ENCODE measurements at regions not wholly inside any gene's neighbourhood (a gene's known extent, or its start where the extent isn't known, plus 50 kb on each side); places are given as distances from the start of the nearest gene placed in this dataset.
"Not testable (repeated sequence)": the region's sequence is repeated elsewhere in the genome, so short reads cannot be mapped to it uniquely, and the experiment has no call there.

- H3K4me1 ChIP-seq = peaks cover 0 to 11% (median 0%) of the 10 kb centered on the region in 3 donors
- H3K36me3 ChIP-seq = no peaks in the 10 kb centered on the region
- no peak for ATAC-seq
- TF ChIP-seq EP300 (IDR thresholded peaks at IDR 0.05) (no peak), POLR2A (IDR thresholded peaks at IDR 0.05) (no peak), POLR2AphosphoS5 (IDR thresholded peaks at IDR 0.05) (no peak)
- TF ChIP-seq, protein P1, sequence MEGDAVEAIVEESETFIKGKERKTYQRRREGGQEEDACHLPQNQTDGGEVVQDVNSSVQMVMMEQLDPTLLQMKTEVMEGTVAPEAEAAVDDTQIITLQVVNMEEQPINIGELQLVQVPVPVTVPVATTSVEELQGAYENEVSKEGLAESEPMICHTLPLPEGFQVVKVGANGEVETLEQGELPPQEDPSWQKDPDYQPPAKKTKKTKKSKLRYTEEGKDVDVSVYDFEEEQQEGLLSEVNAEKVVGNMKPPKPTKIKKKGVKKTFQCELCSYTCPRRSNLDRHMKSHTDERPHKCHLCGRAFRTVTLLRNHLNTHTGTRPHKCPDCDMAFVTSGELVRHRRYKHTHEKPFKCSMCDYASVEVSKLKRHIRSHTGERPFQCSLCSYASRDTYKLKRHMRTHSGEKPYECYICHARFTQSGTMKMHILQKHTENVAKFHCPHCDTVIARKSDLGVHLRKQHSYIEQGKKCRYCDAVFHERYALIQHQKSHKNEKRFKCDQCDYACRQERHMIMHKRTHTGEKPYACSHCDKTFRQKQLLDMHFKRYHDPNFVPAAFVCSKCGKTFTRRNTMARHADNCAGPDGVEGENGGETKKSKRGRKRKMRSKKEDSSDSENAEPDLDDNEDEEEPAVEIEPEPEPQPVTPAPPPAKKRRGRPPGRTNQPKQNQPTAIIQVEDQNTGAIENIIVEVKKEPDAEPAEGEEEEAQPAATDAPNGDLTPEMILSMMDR (IDR thresholded peaks at IDR 0.05) = no peak
- no peak overlapping the region for H3K27ac ChIP-seq
- WGBS, 2 donors (ENCODE audit: low coverage in 1 of 2) = 5 to 6% methylated on average over 8 to 22 of the region's 22 CpGs
- no peaks in the 10 kb centered on the region for H3K9me3 ChIP-seq
- H3K4me3 ChIP-seq = peak overlapping the region in 1 of 2 donors; percentile 9
- H3K27me3 ChIP-seq = peaks cover 91% of the 10 kb centered on the region
Measured at GRCh38 chr6:27667657-27668441, 194.9 kb upstream of the ZNF184 start.

- Histone ChIP-seq H3K9me3 (no peaks in the 10 kb centered on the region), H3K4me3 (no peak overlapping the region), H3K4me1 (peaks cover 0 to 11% (median 0%) of the 10 kb centered on the region in 3 donors), H3K27ac (no peak overlapping the region), H3K27me3 (peaks cover 91% of the 10 kb centered on the region), H3K36me3 (no peaks in the 10 kb centered on the region)
- ATAC-seq = no peak
- TF ChIP-seq POLR2A (IDR thresholded peaks at IDR 0.05) (no peak), EP300 (IDR thresholded peaks at IDR 0.05) (no peak), POLR2AphosphoS5 (IDR thresholded peaks at IDR 0.05) (no peak)
- TF ChIP-seq, protein P1 (IDR thresholded peaks at IDR 0.05) = no peak
- 4 to 8% methylated on average over 13 to 14 of the region's 14 CpGs for WGBS, 2 donors (ENCODE audit: low coverage in 1 of 2)
Measured at GRCh38 chr6:27667016-27667656, 194.2 kb upstream of the ZNF184 start.

DNA sequence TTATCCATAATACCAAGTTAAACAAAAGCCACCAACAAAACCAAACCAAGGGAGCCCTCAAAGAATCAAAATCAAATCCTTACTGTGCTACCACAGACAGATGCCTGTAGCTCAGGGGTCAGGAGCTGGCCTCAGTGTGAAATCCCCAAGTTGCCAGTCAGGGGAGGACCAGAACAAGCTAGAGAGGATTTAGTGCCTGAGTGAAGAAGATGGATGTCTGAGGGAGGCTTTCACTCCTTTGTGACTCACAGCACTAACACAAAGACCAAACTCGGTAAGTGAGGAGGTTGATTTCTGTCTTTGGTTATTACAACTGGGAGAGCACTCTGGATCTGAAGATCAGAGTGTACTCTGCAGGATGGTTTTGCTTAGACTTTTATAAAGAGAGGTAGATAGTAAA is 189.9 kb upstream of the ZNF184 start:
- TF ChIP-seq EP300 (IDR thresholded peaks at IDR 0.05) (no peak), POLR2A (IDR thresholded peaks at IDR 0.05) (no peak), POLR2AphosphoS5 (IDR thresholded peaks at IDR 0.05) (no peak)
- TF ChIP-seq, protein P1 (IDR thresholded peaks at IDR 0.05) = no peak
- Histone ChIP-seq H3K9me3 (no peaks in the 10 kb centered on the region), H3K36me3 (no peaks in the 10 kb centered on the region), H3K27me3 (peaks cover 62% of the 10 kb centered on the region), H3K4me1 (no peaks in the 10 kb centered on the region), H3K27ac (no peak overlapping the region), H3K4me3 (no peak overlapping the region)
- ATAC-seq = no peak
- 0 to 20% methylated on average over 1 of the region's 1 CpG for WGBS, 2 donors (ENCODE audit: low coverage in 1 of 2)

DNA sequence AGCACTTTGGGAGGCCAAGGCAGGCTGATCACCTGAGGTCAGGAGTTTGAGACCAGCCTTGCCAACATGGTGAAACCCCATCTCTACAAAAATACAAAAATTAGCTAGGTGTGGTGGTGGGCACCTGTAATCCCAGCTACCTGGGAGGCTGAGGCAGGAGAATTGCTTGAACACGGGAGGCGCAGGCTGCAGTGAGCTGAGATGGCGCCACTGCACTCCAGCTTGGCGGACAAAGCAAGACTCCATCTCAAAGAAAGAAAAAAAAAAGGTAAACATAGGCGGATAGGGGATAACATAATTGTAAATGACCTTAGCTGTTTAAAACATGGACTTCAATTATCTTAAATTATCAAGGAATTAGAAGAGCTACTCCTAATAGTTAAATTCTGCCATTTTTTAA is 189.3 kb upstream of the ZNF184 start:
- WGBS, 2 donors (ENCODE audit: low coverage in 1 of 2) = 78 to 90% methylated on average over 2 to 5 of the region's 5 CpGs
- not testable (repeated sequence) for H3K4me1 ChIP-seq, H3K4me3 ChIP-seq, H3K36me3 ChIP-seq, H3K9me3 ChIP-seq, ATAC-seq, H3K27ac ChIP-seq
- H3K27me3 ChIP-seq = peaks cover 56% of the 10 kb centered on the region

- H3K9me3 ChIP-seq, H3K4me3 ChIP-seq, ATAC-seq, H3K4me1 ChIP-seq, H3K27ac ChIP-seq, H3K36me3 ChIP-seq: not testable (repeated sequence)
- H3K27me3 ChIP-seq = peaks cover 74% of the 10 kb centered on the region
- WGBS, 2 donors (ENCODE audit: low coverage in 1 of 2) = no CpG with 5 or more reads among the region's 60 CpGs
Measured at GRCh38 chr6:27653143-27653825, 180.4 kb upstream of the ZNF184 start.

Measured in gastroesophageal sphincter (tissue), 4 donors.